UCSD-AML1 (cell line): ENCODE measurements at regions not wholly inside any gene's neighbourhood (a gene's known extent, or its start where the extent isn't known, plus 50 kb on each side); places are given as distances from the start of the nearest gene placed in this dataset.

Source experiments
- DNase-seq: peaks from one replicate; lab custom pipeline; 2025; ENCODE audit not compliant: unreplicated experiment; lab: John Stamatoyannopoulos, UW

DNA sequence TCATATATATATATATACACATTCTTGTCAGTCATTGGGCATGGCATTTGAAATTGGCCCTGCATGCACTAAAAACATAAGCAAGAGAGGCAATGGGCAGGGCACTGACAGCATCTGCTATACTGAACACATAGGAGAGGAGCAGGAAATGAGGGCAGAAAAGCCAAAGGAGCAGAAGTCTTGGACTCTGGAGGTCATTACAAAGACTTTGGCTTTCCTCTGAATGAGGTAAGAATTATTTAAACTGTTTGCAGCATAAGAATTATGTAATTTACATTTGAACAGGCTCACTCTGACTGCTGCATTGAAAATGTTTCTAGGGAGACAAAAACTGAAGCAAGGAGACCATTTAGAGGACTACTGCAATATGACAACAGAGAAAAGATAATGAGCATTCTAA, 396.5 kb downstream of the PRDM5 start:
- DNase-seq = no peak

DNA sequence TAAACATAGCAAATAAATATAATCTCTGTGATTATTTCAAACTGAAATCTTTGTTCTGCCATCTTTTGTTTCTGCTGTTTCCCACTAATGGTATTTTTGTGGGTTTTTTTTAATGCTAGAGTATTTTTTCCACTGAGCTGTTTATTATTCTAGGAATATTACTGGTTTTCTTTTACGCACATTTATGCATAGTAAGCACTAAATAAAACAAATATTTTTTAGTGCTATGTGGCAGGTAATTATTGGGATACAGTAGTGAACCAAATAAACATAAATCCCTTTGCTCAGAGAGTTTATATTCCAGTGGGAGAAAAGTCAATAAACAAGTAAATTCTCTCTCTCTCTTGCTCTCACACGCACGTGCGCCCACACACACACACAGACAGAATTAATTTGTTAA, 397.4 kb downstream of the PRDM5 start:
- no peak for DNase-seq

DNA sequence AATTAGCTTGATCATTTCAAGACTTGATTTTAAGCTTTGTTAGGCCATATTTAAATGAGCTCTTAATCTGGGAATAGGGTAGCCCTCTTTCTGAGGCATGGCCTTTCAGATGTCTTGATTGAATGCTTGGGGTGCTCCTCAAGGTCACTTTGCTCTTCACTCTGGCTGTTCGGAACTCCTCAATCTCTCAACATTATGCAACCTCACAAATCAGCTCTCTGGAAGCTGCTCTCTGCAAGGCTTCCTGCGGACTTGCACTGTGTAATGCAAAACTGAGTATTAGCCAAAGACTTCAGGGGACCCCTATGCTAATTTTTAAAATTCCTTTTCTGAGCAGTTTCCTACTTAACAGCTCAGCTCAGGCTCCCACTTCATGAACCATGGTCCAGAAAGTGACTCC, 398.3 kb downstream of the PRDM5 start:
- DNase-seq = no peak

DNA sequence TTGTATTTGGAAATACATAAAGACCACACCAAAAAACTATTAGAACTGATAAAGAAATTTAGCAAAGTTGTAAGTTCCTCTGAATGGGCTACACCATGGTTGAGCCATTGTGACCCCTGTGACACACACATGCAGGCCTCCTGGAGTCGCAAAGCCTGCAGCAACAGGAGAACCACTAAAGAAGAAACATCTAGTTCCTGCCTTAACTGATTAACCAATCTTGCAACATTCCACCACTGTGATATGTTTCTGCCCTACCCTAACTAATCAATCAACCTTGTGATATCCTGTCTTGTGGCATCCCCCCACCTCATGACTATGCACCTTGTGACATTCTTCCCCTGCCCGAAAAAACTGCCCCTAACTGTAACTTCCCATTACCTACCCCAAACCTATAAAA, 401.8 kb downstream of the PRDM5 start:
- DNase-seq = no peak

DNA sequence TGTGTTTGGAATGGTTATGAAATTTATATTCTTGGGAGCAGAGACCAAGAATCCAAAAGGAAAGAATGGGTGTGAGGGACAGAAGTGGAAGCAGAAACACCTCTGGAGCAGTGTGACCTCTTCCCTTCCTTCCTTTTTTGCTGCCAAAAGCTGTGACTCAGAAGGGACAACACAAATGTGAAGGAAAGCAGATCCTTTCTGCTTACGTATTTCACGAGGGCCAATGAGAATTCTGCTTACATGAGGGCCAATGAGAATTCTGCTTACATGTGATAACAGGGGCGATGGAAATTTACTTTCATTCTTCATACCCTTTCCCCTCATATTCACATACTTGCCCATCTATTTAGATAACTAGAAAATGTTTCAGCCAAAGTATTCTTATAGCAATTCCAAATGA, 404.6 kb downstream of the PRDM5 start:
- no peak for DNase-seq

DNA sequence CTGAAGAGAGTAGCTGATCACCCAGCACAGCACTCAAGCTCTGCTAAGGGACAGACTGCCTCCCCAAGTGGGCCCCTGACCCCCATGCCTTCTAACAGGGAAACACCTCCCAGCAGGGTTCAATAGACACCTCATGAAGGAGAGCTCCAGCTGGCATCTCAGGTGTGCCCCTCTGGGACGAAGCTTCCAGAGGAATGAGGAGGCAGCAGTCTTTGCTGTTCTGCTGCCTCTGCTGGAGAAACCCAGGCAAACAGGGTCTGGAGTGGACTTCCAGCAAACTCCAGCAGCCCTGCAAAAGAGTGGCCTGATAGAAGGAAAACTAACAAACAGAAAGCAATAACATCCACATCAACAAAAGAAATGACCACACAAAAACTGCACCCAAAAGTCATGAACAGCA, 412.8 kb downstream of the PRDM5 start:
- DNase-seq = no peak

DNA sequence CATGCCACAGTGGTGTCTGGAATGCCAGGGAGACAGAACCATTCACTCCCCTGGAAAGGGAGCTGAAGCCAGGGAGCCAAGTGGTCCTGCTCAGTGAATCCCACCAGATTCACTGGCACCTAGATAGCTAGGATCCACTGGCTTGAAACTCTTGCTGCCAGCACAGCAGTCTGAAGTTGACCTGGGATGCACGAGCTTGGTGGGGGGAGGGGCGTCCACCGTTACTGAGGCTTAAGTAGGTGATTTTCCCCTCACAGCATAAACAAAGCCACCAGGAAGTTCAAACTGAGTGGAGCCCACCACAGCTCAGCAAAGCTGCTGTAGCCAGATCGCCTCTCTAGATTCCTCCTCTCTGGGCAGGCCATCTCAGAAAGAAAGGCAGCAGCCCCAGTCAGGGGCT, 413.3 kb downstream of the PRDM5 start:
- DNase-seq = no peak

DNA sequence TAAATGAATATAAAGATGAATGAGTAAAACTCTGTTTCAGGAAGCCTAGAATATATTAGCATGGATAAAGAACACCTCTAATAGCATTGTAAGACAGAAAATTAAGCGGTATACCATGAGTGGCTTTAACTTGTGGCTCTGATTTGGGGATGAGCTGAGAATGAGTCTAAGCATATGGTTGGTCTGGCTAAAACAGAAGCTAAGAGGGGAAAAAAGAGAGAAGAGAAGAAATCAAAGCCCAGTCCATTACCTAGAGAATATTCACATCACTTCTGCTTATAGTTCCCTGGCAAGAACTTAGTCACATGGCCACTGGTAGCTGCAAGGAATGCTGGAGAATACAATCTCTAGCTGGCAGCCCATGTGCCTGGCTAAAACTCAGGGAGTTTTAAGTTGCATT, 414.5 kb downstream of the PRDM5 start:
- DNase-seq = no peak

DNA sequence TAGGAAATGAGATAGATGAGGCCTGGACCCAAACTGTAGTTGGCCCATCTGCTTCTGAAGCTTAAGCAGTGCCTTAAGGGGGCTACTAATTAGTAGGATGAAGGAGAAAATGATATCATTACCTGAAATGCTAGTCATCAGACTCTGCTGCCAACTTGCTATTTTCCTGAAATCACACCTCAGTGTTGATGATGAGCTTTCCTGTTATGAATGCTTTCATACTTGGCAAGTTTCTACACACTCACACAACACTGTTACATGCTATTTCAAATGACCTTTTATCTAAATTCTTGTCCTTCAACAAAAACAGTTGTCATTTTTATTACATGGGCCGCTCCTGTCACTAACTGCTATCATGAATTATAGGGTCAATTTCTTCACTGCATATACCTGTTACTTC, 416.0 kb downstream of the PRDM5 start:
- DNase-seq = no peak

DNA sequence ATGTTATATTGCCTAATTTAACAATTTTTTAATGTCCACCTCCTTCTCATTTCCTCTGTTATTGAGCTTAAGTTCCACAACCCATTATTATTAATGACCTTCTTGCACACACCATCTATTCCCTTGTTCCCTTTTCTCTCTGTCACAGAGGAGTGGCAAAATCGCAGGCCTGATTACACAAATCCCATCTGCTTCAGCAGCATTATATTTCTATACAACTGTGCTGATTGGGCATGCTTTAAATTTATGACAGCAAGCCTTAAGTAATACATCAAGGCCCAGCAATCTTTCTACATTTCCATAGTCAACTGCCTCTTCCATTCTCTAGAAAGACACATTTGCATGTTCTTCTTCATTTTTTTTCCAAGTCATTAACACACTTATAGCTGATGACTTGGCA, 423.8 kb downstream of the PRDM5 start:
- DNase-seq = no peak

DNA sequence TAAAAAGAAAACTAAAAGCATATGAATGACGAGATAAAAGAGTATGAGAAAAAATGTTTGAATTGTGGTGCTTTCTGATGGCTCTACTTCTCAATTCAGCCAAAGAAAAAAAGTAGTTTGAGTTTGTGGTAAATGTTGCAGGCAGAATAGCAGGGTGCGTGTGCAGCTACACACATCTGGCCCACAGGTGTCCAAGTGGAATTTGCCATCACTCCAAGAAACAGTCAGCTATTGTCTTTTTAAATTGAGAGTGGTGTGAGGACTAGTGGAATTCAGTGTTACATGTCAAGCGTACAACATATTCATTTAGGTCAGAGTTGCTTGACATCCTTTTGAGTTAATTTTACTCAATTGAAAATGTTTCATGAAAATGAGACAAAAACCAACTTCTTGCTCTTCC, 424.8 kb upstream of the MAD2L1 start:
- DNase-seq = no peak

DNA sequence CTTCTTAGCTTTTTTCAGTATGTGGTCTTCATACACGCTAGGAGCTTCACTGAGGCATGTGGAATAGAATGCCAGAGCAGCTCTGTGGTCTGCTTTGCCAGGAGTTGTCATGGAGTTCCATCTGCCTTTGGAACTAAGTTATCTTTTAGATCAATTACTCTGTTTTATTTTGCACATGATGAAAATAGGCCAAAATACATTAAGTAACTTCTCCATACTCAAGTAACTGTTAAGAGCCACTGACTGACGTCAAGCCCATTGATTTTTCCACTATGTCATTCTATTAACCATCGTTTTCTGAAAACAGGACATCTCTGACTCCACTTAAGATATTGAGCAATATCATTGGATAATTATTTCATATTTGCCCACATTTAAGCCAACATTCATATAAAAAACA, 415.1 kb upstream of the MAD2L1 start:
- no peak for DNase-seq

DNA sequence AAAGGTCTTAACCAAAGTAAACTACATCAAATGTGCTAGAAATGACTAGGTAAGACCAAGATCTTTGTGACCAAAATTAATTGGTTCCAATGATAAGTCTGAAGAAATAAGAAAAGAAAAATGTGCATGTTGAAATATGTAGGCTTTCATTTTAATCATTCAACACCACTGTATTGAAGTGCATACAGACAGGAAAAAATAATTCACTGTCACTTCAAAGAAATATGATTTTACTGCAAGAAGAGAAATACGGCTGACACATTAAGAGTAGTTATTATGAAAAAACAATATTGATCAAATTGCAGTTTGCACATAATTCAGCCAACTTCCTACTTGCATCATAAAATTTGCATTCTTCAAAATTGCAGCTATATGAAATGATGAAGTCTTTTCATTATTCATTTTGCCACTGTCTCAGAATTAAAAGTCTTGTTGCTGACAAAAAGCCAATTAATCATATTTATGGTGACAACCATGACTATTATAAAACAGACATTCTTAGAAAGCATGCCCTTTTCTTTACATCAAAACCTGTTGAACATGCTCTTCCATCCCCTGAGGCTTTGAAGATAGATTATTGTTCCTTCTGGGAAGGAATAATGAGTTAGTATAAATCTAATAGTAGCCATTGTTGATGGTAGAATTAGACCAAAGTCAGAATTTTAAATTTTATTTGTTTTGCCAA, 405.9 kb upstream of the MAD2L1 start:
- no peak for DNase-seq

DNA sequence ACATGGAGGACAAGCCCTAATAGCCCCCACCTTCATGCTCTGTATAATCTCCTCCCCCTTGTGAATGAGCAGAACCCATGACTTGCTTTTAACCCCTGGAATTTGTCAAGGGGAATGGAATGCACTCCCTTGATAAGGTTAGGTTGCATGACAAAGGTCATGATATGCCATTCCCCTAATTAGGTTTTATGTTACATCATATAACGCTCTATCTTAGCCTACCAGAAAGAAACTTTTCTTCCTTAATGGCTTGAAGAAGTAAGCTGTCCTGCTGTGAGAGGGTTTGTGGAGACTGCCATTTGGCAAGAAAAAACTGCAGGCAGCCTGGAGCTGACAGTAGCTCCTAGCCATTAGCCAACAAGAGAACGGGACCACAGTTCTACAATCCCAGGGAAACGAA, 399.8 kb upstream of the MAD2L1 start:
- no peak for DNase-seq

DNA sequence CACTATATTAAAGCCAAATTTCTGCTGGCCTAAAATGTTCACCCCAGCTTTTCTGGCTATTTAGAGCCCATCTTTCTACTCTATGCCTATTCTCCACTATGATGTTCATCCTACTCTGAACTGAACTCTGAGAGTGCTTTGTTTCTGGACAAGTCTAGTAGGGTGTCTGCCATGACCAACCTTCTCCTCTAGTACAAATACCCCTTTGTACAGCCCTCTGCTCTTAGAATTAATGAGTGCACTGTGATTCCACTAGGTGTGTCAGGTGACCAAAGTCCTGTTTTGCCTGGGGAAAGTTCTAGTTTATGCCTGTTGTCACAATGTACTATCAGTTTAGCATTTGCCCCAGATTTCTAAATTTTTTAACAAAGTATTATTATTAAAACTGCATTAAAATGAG, 388.1 kb upstream of the MAD2L1 start:
- no peak for DNase-seq

DNA sequence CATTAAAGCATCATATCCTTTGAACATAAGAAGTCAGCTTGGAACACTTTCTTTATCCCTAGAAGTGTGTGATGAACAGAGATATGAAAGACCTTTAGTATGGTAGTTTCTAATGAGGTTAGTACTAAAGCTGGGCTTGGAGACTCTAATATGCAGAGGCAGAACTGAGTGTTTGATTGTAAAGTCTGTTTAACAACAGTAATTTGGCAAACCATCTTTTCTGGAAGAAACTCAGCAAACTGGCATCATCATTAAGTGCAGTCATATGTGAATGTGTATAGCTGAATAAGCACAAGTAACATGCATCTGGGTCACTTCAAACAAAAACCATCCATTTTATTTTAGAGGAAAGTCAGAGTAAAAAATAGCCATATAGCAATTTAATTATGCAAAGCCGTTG, 385.9 kb upstream of the MAD2L1 start:
- DNase-seq = no peak

DNA sequence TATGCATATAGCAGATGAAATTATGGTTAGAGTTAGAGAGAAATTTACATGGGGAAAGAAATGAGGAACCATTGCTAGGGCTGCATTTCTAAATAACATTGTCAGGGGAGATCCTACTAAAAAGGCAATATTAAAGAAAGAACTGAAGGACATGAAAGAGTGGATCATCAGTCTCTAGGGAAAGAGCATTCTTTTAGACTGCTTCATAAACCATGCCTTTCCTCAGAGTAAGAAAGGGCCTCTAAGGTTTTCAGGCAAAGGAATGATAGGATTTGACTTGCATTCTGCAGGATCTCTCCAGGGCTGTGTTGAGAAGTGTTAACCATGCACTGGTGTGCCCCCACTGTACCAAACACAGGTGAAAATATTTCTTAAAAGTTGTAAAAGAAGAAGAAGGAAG, 385.4 kb upstream of the MAD2L1 start:
- no peak for DNase-seq

DNA sequence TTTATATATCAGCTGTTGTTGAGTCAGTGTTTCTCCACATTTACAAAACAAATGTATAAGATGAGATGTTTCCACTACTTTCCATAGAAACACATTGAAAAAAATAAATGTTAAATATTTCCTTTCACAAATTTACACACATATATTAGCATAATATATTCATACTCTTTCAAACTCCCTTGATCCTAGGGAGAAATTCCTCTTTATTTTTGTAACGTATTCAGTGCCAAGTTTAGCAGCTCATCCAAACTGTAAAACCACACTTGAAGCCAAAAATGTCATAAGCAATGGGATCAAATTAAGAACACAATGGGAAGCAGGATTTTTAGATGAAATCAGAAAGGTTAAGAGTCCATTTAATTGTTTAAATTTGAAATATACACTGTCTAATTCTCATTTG, 381.1 kb upstream of the MAD2L1 start:
- no peak for DNase-seq

DNA sequence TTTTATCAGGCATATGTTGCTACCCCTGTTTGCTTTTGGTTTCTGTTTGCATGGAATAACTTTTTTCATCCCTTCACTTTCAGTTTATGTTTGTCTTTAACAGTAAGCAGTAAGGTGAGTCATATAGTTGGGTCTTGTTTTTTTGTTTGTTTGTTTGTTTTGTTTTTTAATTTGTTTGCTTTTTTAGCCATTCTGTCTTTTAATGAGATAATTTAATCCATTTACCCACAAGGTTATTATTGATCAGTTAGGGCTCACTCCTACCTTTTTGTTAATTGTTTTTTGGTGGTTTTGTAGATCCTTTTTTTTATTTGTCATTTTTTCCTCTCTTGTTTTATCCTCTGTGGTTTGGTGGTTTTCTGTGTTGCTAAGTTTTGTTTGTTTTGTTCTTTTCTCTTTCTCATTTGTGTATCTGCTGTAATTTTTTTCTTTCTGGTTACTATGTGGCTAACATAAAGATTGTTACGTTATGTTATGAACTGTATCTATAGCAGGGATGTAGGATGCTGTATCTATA, 379.5 kb upstream of the MAD2L1 start:
- DNase-seq = no peak

DNA sequence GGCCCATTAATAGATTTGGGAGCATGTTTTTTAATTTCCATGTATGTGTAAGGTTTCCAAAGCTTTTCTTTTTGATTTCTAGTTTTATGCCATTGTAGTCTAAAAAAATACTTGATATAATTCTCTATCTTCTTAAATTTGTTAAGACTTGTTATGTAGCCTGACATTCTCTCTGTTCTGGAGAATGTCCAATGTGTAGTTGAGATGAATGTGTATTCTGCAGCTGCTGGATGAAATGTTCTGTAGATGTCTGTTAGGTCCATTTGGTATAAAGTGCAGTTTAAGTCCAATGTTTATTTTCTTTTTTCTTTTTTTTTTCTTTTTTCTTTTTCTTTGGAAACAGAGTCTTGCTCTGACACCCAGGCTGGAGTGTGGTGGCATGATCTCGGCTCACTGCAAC, 378.5 kb upstream of the MAD2L1 start:
- DNase-seq = no peak

DNA sequence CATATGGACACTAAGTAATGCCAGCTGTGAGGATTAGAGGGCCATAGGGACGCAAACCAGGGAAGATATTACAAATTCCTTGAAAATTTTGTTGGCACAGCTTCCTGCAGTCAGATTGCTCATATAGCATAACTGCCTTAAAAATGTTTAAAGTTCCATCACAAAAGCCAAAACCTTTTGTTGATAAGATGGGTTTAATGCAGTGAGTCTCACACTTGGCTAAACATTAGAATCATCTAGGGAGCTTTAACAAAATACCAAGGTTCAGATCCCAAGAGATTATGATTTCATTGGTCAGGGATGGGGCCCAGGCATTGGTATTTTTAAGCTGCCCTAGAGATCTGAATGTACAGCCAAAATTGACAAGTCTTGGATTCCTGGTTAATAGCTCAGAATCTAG, 376.5 kb upstream of the MAD2L1 start:
- DNase-seq = no peak

DNA sequence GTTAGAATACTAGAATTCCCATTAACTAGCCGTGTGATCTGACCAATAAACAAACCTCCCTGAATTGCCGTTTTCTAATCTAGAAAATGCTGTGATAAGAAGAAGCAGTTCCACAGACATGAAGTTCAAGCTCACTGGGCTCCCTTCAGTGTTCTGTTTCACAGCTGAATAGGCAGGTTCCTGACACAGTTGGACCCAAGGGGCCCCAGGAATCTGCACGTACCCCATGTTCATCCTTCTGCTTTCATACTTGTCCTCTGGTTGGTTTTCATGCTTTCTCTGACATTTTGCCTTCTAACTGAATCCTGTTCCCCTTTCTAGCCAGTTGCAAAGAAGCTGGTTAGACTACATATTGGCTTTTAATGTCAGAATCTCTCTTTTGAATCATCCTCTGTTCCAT, 374.1 kb upstream of the MAD2L1 start:
- no peak for DNase-seq

DNA sequence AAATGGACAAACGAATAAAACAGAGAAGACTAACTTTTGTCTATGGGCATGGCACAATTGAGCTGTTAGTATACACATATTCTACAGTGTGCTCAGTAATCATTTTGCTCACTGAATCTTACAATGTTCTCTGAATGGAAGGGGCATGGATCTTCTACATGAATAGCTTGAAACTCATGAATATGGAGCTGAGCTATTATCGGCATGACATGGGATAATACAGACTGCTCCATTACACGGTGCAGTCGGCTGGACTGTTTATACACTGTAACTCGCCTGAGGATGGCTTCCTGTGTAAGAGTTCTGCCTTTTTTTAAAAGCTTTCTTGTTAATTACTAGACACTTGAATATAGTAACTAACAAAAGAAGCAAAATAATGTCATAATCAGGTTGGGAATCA, 368.5 kb upstream of the MAD2L1 start:
- DNase-seq = no peak

DNA sequence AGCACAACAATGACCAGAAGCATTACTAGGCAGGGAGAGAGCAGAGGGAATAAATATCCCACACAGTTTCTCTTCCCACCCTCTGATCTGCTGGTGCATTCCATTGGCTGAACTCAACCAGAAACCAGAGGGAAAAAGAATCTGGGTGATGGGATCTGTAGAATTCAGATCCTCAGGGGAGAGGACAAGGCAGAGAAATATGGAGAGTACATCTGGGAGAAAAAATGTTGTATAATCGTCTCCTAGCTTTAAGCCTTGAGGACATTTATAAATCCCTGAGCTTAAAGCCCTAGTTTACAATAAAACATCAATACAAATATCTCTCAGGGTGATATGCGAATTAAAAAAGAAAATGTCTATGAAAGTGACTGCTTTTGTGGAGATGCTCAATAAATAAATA, 368.1 kb upstream of the MAD2L1 start:
- DNase-seq = no peak
